ENCODE measurements at regions not wholly inside any gene's neighbourhood (a gene's known extent, or its start where the extent isn't known, plus 50 kb on each side); places are given as distances from the start of the nearest gene placed in this dataset.
"Not testable (repeated sequence)": the region's sequence is repeated elsewhere in the genome, so short reads cannot be mapped to it uniquely, and the experiment has no call there.

GRCh38 chr3:164832216-164832615 is 246.1 kb downstream of the SI start:
- ChIA-PET CTCF (no interaction called here), POLR2A (ENCODE audit: low non-redundant PET) (no interaction called here)
- DNase-seq (ENCODE audit: low spot score): no peak
- TF ChIP-seq CTCF (conservative IDR thresholded peaks at IDR 0.05; ENCODE audit: low read depth): no peak
- no peak overlapping the region for H3K27ac ChIP-seq

GRCh38 chr3:164818318-164818717 is 260.0 kb downstream of the SI start:
- CTCF ChIA-PET: interaction anchor here (0.7 kb wide), 1 partner anchor 389 kb away, joined by 3 read pairs; no protein-coding TSS in a partner anchor
- H3K27ac ChIP-seq: no peak overlapping the region
- DNase-seq (ENCODE audit: low spot score): no peak
- TF ChIP-seq CTCF (conservative IDR thresholded peaks at IDR 0.05; ENCODE audit: low read depth): no peak
- POLR2A ChIA-PET (ENCODE audit: low non-redundant PET): no interaction called here

GRCh38 chr3:164814106-164814505 is 264.2 kb downstream of the SI start:
- TF ChIP-seq CTCF (conservative IDR thresholded peaks at IDR 0.05; ENCODE audit: low read depth): no peak
- POLR2A ChIA-PET (ENCODE audit: low non-redundant PET): no interaction called here
- DNase-seq (ENCODE audit: low spot score): no peak
- H3K27ac ChIP-seq: no peak overlapping the region
- CTCF ChIA-PET: no interaction called here

- no peak for TF ChIP-seq CTCF (conservative IDR thresholded peaks at IDR 0.05; ENCODE audit: low read depth)
- POLR2A ChIA-PET (ENCODE audit: low non-redundant PET): no interaction called here
- CTCF ChIA-PET: no interaction called here
- no peak for DNase-seq (ENCODE audit: low spot score)
- no peak overlapping the region for H3K27ac ChIP-seq
Observed at GRCh38 chr3:164812042-164812441, 266.3 kb downstream of the SI start.

GRCh38 chr3:164806188-164806587 is 272.1 kb downstream of the SI start:
- CTCF ChIA-PET: interaction anchor here (0.5 kb wide), 1 partner anchor 390 kb away, joined by 5 read pairs; no protein-coding TSS in a partner anchor
- no peak for TF ChIP-seq CTCF (conservative IDR thresholded peaks at IDR 0.05; ENCODE audit: low read depth)
- H3K27ac ChIP-seq: no peak overlapping the region
- POLR2A ChIA-PET (ENCODE audit: low non-redundant PET): no interaction called here
- DNase-seq (ENCODE audit: low spot score): no peak

GRCh38 chr3:164794099-164794498 is 284.2 kb downstream of the SI start:
- POLR2A ChIA-PET (ENCODE audit: low non-redundant PET): no interaction called here
- no peak for DNase-seq (ENCODE audit: low spot score)
- CTCF ChIA-PET: no interaction called here
- TF ChIP-seq CTCF (conservative IDR thresholded peaks at IDR 0.05; ENCODE audit: low read depth): no peak
- no peak overlapping the region for H3K27ac ChIP-seq

GRCh38 chr3:164791263-164791662 is 287.0 kb downstream of the SI start:
- ChIA-PET POLR2A (ENCODE audit: low non-redundant PET) (no interaction called here), CTCF (no interaction called here)
- H3K27ac ChIP-seq: no peak overlapping the region
- no peak for DNase-seq (ENCODE audit: low spot score)
- TF ChIP-seq CTCF (conservative IDR thresholded peaks at IDR 0.05; ENCODE audit: low read depth): no peak

GRCh38 chr3:164784407-164784806 is 293.9 kb downstream of the SI start:
- DNase-seq (ENCODE audit: low spot score); CTCF ChIA-PET; POLR2A ChIA-PET (ENCODE audit: low non-redundant PET): not testable (repeated sequence)

More at GRCh38 chr3:164784407-164784806, 293.9 kb downstream of the SI start:
- H3K27ac ChIP-seq: not testable (repeated sequence)
